Right forelimb (tissue), 1 donor: ENCODE measurements at regions not wholly inside any gene's neighbourhood (a gene's known extent, or its start where the extent isn't known, plus 50 kb on each side); places are given as distances from the start of the nearest gene placed in this dataset.
A peak's percentile ranks its signal among the peaks of the same experiment; 100 is the strongest.
"Not testable (repeated sequence)": the region's sequence is repeated elsewhere in the genome, so short reads cannot be mapped to it uniquely, and the experiment has no call there.

Experiments
- DNase-seq: peaks from one replicate; pipeline ENCODE4 v3.0.0-alpha.2; 2018

DNA sequence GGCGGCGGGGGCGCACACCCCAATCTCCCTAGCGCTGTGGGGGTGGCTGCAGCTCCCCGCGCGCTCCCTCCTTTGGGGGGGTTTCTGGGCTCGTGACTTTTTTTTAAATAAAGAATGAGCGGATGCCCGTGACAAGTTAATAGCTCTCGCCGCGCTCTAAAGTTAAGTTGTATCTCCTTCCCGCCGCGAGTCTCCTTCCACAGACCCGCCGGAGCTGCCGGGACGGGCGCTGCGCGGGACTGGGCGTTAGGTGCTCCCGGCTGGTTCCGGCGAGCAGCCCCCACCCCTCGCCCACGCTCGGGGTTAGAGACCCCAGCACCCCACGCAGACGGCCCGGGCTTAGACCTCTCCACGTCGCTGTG is 82.6 kb upstream of the HMGA2 start:
- no peak for DNase-seq

DNA sequence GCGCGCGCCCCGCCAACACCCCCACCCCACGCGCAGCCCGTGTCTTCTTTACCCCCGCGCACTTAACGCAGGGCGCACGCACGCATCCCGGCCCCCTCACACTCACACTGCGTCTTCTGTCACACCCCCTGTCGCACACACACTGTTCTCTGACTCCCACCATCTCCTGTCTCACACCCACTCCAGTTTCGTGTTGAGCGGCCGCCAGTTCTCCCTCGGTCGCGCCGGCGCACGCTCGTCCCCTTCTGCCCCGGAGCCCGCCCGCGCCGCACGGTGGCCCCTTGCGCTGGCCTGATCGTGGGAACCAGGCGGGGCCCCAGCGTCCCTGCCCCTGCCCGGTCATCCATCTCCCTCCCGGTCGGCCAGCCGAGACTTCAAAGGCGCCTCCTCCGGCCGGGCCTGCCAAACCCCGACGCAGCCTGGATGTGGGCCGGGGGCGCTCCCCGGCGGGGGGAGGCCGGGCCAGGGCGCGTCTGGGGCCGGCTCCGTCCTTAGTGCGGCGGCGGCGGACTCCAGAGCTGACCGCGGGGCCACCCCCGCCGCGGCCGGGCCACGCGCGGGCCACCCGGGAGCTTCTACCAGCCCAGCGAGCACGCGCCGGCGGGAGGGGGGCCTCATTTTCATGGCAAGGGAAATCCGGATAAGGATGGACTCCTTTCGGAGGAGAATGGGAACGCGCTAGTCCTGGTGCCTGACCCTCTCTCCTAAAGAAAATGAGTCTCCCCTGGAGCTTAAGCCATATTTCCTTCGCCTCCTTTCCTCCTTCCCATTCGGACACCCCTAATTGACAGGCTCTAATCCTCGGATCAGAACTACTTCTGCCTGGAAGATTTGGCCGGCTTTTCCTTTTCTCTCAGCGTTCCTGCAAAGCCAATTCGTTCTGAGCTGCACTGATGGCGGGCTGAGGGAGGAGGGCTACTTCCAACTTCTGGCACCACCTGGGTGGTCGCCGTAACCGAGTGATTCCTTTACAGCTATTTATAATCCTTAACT is 82.0 kb upstream of the HMGA2 start:
- peak; percentile 85 for DNase-seq

DNA sequence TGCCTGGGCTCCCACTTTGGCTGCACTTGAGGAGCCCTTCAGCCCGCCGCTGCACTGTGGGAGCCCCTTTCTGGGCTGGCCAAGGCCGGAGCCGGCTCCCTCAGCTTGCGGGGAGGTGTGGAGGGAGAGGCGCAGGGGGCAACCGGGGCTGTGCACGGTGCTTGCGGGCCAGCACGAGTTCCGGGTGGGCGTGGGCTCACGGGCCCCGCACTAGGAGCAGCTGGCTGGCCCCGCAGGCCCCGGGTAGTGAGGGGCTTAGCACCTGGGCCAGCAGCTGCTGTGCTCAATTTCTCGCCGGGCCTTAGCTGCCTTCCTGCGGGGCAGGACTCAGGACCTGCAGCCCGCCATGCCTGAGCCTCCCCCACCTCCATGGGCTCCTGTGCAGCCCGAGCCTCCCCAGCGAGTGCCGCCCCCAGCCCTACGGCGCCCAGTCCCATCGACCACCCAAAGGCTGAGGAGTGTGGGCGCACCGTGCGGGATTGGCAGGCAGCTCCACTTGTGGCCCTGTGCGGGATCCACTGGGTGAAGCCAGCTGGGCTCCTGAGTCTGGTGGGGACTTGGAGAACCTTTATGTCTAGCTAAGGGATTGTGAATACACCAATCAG is 79.9 kb upstream of the HMGA2 start:
- not testable (repeated sequence) for DNase-seq

DNA sequence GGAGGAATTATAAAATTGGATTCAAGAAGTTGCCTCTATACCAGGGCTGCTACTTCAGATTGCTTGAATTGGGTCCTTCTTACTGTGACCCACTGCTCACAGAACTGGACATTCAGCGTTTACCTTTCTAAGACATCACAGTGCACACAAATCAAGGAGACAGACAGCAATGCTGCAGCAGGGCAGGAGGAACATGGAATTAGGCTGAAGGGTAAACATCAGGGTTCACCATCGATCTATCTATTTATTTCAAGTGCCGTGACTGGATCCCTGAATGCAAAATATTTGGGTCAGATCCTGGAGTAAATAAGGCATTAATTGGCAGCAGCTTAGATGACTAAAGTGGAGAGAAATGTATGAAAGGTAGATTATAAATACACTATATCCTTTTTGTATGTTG is 76.9 kb upstream of the HMGA2 start:
- DNase-seq, result no peak

DNA sequence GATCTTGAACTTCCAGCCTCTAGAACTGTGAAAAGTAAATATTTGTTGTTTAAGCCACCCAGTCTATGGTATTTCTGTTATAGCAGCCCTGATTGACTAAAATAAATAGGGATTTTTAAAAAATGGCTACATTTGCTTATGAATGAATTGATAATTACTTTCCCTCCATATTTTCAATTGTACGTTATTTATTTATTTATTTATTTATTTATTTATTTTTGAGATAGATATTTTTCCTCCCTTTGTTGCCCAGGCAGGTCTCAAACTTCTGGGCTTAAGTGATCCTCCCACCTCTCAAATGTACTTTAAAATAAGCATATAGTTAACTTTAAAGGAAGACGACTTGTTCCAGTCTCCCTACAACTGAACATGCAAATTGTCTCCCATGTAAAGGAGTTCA is 76.0 kb upstream of the HMGA2 start:
- no peak for DNase-seq

DNA sequence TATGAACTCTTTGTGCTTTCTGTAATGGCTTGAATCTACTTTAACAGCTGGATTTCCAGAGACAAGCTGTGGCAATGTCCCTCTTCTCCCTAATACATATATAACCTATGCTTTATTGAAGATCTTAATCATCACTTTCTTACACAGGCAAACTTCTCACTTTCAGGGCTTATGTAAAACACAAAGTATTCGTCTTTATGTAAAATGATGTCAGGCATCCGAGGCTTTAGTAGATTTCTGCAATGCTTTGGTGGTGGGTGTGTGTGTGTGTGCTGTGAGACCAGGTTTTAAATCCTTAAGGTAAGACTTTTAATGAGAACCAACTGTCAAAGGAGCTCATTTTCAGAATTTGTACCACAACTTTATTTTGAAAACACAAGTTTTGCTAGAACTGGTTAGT is 70.0 kb upstream of the HMGA2 start:
- no peak for DNase-seq

DNA sequence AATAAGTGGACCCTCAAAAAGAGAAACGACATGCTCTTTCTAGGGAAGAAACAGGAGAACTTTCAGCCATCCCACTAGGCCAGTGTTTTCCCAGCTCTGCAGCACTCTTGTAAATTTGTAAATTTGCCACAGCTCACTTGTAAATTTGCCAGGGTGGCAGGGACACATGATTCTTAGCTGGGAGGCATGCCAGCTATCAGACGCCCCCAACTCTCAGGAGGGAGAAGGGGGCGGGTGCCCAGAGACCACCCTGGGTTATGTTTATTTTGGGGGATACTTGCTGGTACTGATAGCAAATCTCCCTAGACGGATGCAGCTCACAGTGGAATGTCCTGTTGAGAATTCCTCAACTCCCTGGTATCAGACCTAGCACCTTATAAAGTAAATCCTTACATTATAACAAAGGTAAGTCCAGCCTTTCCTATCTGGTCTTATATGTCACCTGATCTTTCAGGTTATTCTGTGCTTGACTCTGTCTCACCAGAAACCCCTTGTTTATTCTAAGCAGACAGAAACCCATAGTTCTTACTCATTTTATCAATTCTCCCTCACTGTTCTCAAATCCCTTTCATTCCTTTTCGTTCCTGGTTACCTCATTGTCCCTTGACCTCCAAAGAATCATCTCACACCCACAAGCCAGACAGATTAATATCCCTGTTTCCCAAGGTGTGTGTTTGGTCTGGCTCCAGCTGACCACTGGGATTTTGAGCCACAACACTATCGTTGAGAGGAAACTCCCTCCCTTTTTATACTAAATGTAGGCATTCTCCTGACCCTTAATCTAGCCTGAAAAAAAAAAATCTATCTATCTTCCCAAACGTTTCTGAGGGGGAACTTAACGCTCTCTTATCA is 69.3 kb upstream of the HMGA2 start:
- DNase-seq, result no peak

DNA sequence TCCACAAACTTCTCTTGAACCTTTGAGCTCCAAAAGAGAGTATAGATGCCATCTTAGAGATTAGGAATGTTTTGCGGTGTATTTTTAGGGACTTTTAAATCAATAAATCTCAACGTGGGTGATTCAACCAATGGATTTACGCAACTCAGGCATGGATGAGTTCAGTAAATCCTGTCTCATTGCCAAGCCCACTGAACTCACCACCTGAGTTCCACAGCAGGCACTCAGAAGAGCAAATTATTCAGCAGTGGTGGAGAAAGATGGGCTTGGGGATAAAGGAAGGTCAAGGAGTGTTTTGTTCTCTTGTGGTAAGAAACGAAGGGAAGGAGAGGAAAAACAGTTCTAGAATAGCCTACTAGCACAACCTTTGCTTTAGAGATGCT is 68.7 kb upstream of the HMGA2 start:
- no peak for DNase-seq

DNA sequence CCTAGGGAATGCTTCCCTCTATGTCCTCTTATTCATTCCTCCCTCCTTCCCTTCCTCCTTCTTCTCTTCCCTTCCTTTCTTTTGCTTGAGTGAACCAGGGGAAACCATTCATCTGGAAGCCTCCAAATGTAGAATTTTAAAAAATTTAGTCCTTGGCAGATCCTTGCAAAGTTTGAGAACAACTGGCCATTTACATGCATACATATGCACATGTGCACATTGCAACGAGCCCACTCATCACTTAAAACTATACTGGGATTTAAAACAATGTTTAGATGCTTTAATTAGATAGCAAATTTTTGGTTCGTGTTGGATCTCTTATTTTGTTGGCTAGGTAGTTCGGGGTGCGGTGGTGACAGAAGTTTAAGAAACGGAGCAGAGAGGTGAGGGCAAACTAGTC is 68.0 kb upstream of the HMGA2 start:
- DNase-seq, result no peak

DNA sequence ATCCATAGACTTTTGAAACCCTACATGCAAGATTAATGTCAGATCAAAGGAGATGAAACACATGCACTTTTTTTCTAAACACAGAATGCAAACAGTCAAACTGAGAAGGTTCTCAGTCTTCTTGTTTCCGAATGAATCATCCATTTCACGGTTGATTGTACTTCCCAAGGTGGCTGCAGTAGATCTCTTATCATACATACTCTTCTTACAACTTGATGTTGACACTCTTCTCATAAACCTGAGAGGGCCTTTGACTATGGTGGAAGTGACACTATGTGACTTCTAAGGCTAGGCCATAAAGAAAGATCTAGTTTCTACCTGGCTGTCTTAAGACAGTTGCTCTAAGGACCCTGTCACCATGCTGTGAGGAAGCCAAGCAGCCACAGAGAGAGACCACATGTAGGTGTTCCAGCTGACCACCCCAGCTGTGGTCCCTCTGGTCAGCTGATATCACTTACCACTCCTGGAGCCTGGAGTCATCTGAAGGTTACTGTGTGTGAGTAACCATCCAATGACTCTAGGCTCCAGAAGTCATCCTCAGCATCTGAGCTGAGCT is 67.2 kb upstream of the HMGA2 start:
- DNase-seq, result no peak

DNA sequence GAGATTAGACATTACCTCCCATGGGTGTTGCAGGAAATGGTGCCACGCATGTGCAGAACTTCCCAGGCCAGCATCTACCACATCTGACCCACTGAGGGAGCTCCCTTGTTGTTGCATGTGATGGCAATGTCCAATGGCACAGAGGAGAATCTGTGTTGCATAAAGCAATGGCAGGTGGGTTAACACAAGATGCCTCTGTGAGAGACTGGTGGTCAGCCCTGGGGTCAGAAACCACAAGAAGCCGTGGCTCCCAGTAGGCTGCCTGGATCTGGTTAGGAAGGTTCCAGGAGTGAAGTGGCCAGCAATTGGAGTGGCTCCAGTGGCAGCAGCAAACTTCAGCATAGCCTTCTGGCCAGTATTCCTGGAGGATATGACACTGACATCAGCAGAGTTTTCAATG is 65.9 kb upstream of the HMGA2 start:
- no peak for DNase-seq

DNA sequence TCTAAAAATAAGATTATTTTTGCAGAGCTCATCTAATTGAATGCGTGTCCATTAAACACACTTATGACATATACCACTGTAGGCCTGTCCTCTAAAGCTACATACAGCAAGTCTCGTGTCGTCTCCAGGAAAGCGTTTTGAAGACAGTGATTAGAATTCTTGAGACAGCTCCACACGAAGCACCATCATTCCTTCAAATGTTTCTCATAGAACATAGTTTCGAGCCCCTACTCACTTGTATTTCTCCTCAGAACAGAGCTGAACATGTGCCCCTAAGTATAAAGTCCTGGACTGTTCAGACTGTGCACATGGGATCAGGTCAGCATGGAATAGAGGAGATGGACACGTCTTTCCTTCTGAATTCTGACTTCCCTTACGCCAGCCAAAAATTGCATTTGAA is 64.5 kb upstream of the HMGA2 start:
- no peak for DNase-seq

DNA sequence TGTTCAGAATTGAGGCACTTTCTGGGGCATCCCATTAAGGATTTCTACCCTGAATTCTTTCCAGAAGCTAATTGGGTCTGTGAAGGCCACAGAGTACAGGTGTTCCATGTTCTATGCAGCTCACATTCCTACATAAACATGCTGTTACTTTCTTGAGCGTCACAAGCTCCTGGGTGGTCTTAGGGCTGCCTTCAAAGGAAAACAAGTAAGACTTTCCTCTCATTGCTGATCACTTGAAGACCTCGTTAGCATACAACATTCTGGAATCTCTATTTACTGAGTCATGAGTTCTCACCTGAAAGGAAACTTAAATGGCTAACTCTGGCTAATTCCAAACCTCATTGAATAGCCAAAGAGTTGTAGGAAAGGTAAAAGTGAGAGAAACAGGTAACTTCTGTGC is 63.0 kb upstream of the HMGA2 start:
- DNase-seq, result no peak

DNA sequence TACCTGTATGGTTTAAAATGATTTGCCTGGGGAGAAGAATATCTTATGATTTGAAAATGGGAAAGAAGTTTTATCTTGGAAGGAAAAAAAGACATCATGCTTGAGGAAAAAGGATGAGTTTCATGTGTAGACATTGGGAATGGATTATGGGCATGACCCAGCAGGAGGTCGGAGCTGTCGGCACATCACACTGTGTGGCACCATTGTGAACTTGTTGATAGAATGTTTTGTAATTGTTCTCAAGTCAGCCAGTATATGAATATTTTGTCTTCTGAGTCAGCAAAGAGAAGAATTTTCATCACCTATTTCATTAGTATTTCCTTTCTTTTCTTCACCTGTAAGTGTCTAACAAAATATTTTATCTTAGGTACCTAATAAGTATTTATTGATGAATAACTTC is 60.0 kb upstream of the HMGA2 start:
- no peak for DNase-seq

DNA sequence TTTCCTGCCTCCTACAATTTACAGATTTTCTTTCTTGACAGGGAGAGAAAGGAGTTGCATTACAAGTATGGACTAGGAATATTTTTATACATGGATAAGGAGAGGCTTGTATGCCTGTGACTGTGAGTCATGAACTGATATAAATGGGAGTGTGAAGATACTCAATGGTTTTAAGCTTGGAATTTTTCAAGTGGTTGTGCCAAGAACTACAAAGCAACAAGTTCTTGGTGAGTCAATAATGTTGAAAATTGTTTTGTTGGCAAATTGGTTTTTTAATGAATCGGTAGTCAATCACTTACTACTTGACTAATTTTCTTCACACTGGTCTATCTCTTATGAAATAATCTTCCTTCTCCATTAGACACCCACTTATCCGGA is 58.9 kb upstream of the HMGA2 start:
- DNase-seq, result no peak

DNA sequence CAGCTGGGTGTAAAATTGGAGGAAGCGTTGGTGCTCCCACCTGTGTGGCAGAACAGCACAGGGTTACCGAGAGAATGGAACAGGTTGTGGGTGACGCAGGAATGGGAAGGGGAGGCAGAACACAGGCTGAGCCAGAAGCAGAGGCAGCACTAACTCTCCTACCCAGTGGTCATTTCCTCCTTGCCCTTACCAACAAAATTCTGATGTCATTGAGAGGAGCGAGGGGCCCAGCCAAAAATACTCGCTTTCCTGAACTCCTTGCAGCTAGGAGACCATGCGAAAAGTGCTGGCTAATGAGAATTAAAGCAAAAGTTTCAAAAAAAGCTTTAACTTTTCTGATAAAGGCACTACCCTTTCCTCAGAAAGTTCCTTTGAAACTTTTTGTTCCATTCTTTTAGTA is 54.4 kb upstream of the HMGA2 start:
- DNase-seq, result no peak
